MM.1S (cell line): ENCODE measurements at regions not wholly inside any gene's neighbourhood (a gene's known extent, or its start where the extent isn't known, plus 50 kb on each side); places are given as distances from the start of the nearest gene placed in this dataset.

ENCODE experiments used
- EZH2 ChIP-seq: fragments of 300-600 bp; sonication (generic); optimal IDR thresholded peaks from 2 replicates; pipeline ENCODE3; 2017; ENCODE audit warnings: low read depth, mild to moderate bottlenecking, antibody characterized with exemption, low read length, mixed read lengths
- EZH2phosphoT487 ChIP-seq: fragments of 300-600 bp; sonication (generic); IDR thresholded peaks from 2 replicates; pipeline ENCODE4 v1.6.1; 2018; ENCODE audit warnings: antibody characterized with exemption, low read length
- TF ChIP-seq, protein P1 (sequence below): fragments of 300-600 bp; sonication (generic); IDR thresholded peaks from 2 replicates; pipeline ENCODE4 v1.5.1; 2016; ENCODE audit warnings: antibody characterized with exemption, low read length, mixed read lengths

DNA sequence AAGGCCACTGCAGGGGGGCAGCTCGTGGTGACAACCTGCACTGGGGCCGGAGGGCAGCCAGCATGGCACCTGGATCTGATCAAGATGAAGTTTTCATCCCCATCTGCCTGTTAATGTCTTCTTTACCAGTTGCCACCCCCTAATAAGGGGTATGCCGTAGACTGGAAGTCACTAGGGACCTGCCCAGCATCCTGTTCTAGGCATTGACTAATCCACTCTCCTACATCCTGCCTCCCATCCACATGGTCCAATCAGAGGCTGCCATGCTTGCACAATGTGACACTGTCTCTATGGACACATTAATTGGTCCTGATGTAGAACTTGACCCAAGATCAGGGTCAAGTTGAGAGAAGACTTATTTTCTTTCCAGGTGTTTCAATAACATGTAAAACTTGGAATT is 95.1 kb upstream of the LCLAT1 start:
- TF ChIP-seq EZH2phosphoT487 (no peak), EZH2 (no peak)
- TF ChIP-seq, protein P1, sequence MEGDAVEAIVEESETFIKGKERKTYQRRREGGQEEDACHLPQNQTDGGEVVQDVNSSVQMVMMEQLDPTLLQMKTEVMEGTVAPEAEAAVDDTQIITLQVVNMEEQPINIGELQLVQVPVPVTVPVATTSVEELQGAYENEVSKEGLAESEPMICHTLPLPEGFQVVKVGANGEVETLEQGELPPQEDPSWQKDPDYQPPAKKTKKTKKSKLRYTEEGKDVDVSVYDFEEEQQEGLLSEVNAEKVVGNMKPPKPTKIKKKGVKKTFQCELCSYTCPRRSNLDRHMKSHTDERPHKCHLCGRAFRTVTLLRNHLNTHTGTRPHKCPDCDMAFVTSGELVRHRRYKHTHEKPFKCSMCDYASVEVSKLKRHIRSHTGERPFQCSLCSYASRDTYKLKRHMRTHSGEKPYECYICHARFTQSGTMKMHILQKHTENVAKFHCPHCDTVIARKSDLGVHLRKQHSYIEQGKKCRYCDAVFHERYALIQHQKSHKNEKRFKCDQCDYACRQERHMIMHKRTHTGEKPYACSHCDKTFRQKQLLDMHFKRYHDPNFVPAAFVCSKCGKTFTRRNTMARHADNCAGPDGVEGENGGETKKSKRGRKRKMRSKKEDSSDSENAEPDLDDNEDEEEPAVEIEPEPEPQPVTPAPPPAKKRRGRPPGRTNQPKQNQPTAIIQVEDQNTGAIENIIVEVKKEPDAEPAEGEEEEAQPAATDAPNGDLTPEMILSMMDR = no peak
